OCI-LY7 (cell line): ENCODE measurements at regions not wholly inside any gene's neighbourhood (a gene's known extent, or its start where the extent isn't known, plus 50 kb on each side); places are given as distances from the start of the nearest gene placed in this dataset.
"Not testable (repeated sequence)": the region's sequence is repeated elsewhere in the genome, so short reads cannot be mapped to it uniquely, and the experiment has no call there.

Experiments
- EZH2phosphoT487 ChIP-seq: fragments of 200-600 bp; sonication (generic); IDR thresholded peaks from 2 replicates; pipeline ENCODE4 v1.6.1; 2018; ENCODE audit warnings: low read depth, borderline replicate concordance, mild to moderate bottlenecking, mixed run types, antibody characterized with exemption, low read length, moderate library complexity, mixed read lengths
- TF ChIP-seq, protein P1 (sequence below): fragments of 200-600 bp; sonication (generic); conservative IDR thresholded peaks from 2 replicates; pipeline ENCODE4 v1.5.1; 2014; ENCODE audit warnings: mild to moderate bottlenecking, antibody characterized with exemption, low read length, moderate library complexity, mixed read lengths

DNA sequence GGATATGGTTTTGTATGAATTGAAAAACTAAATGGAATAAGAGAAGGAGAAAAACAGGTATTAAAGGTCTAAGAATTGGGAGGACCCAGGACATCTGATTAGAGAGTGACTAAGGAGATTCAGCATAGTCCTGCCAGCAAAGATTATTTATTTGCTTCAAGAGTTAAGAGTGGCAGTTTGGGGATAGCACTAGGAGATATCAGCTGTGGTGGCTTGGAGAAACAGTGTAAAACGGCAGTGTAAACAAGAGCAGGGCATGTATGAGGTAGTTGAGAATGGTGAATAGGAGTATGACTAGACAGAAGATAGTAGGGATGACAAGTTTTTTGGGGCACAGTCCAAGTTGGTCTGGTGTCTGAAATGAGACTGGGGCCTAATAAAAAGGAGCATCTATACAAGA lies 730.3 kb downstream of the TRHDE start:
- TF ChIP-seq, protein P1, sequence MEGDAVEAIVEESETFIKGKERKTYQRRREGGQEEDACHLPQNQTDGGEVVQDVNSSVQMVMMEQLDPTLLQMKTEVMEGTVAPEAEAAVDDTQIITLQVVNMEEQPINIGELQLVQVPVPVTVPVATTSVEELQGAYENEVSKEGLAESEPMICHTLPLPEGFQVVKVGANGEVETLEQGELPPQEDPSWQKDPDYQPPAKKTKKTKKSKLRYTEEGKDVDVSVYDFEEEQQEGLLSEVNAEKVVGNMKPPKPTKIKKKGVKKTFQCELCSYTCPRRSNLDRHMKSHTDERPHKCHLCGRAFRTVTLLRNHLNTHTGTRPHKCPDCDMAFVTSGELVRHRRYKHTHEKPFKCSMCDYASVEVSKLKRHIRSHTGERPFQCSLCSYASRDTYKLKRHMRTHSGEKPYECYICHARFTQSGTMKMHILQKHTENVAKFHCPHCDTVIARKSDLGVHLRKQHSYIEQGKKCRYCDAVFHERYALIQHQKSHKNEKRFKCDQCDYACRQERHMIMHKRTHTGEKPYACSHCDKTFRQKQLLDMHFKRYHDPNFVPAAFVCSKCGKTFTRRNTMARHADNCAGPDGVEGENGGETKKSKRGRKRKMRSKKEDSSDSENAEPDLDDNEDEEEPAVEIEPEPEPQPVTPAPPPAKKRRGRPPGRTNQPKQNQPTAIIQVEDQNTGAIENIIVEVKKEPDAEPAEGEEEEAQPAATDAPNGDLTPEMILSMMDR = not testable (repeated sequence)
- not testable (repeated sequence) for TF ChIP-seq EZH2phosphoT487
